ENCODE measurements at regions not wholly inside any gene's neighbourhood (a gene's known extent, or its start where the extent isn't known, plus 50 kb on each side); places are given as distances from the start of the nearest gene placed in this dataset.

GRCh38 chr18:42520138-42520537, 565.1 kb downstream of the PIK3C3 start:
- DNase-seq (ENCODE audit: low read depth, low spot score): no peak
- no peak for TF ChIP-seq CTCF (IDR thresholded peaks at IDR 0.05; ENCODE audit: low read depth, low read length)
- in situ Hi-C loops (cut with HindIII; ENCODE audit: low sequenced_read_pairs): no loop called here
- H3K4me3 ChIP-seq (ENCODE audit: low read depth, low read length): no peak overlapping the region

GRCh38 chr18:42525905-42526304, 570.9 kb downstream of the PIK3C3 start:
- in situ Hi-C loops (cut with HindIII; ENCODE audit: low sequenced_read_pairs): no loop called here
- DNase-seq (ENCODE audit: low read depth, low spot score): no peak
- no peak for TF ChIP-seq CTCF (IDR thresholded peaks at IDR 0.05; ENCODE audit: low read depth, low read length)
- no peak overlapping the region for H3K4me3 ChIP-seq (ENCODE audit: low read depth, low read length)

- DNase-seq (ENCODE audit: low read depth, low spot score): no peak
- no peak for TF ChIP-seq CTCF (IDR thresholded peaks at IDR 0.05; ENCODE audit: low read depth, low read length)
- H3K4me3 ChIP-seq (ENCODE audit: low read depth, low read length): no peak overlapping the region
- in situ Hi-C loops (cut with HindIII; ENCODE audit: low sequenced_read_pairs): no loop called here
Measured at GRCh38 chr18:42527766-42528165, 572.7 kb downstream of the PIK3C3 start.

- DNase-seq (ENCODE audit: low read depth, low spot score): no peak
- in situ Hi-C loops (cut with HindIII; ENCODE audit: low sequenced_read_pairs): no loop called here
- H3K4me3 ChIP-seq (ENCODE audit: low read depth, low read length): no peak overlapping the region
- TF ChIP-seq CTCF (IDR thresholded peaks at IDR 0.05; ENCODE audit: low read depth, low read length): no peak
Measured at GRCh38 chr18:42530276-42530675, 575.2 kb downstream of the PIK3C3 start.

- H3K4me3 ChIP-seq (ENCODE audit: low read depth, low read length): no peak overlapping the region
- no peak for TF ChIP-seq CTCF (IDR thresholded peaks at IDR 0.05; ENCODE audit: low read depth, low read length)
- in situ Hi-C loops (cut with HindIII; ENCODE audit: low sequenced_read_pairs): no loop called here
- DNase-seq (ENCODE audit: low read depth, low spot score): no peak
Measured at GRCh38 chr18:42532119-42532518, 577.1 kb downstream of the PIK3C3 start.

GRCh38 chr18:42533009-42533575, 578.1 kb downstream of the PIK3C3 start:
- DNase-seq (ENCODE audit: low read depth, low spot score): no peak
- in situ Hi-C loops (cut with HindIII; ENCODE audit: low sequenced_read_pairs): no loop called here
- no peak overlapping the region for H3K4me3 ChIP-seq (ENCODE audit: low read depth, low read length)

More at GRCh38 chr18:42533009-42533575, 578.1 kb downstream of the PIK3C3 start:
- TF ChIP-seq CTCF (IDR thresholded peaks at IDR 0.05; ENCODE audit: low read depth, low read length): no peak

All from astrocyte of the spinal cord (primary cell).